Esophagus (tissue), 2 donors: ENCODE measurements at regions not wholly inside any gene's neighbourhood (a gene's known extent, or its start where the extent isn't known, plus 50 kb on each side); places are given as distances from the start of the nearest gene placed in this dataset.

Experiments
- H3K27ac ChIP-seq, 2 donors: one replicate each; pipeline ENCODE4 v1.5.1; 2013; ENCODE audit warnings: low read depth in 2 of 2, mild to moderate bottlenecking in 2 of 2, inconsistent platforms in 1 of 2, low read length in 1 of 2, moderate library complexity in 1 of 2
- H3K27me3 ChIP-seq, 2 donors: one replicate each; pipeline ENCODE4 v1.6.1; 2013; ENCODE audit warnings: low read length in 2 of 2, control low read depth in 1 of 2, mild to moderate bottlenecking in 1 of 2; ENCODE audit not compliant: insufficient read depth in 2 of 2, control insufficient read depth in 1 of 2
- H3K36me3 ChIP-seq, 2 donors: one replicate each; pipeline ENCODE4 v1.6.1; 2013; ENCODE audit warnings: low read length in 1 of 2; ENCODE audit not compliant: control insufficient read depth in 2 of 2, insufficient read depth in 2 of 2
- H3K4me1 ChIP-seq, 2 donors: one replicate each; pipeline ENCODE4 v1.6.1; 2013; ENCODE audit warnings: low read length in 1 of 2; ENCODE audit not compliant: control insufficient read depth in 2 of 2, insufficient read depth in 2 of 2
- H3K4me3 ChIP-seq, 2 donors: one replicate each; pipeline ENCODE4 v1.5.1; 2013; ENCODE audit warnings: low read length in 2 of 2, mild to moderate bottlenecking in 2 of 2, low read depth in 1 of 2, moderate library complexity in 1 of 2
- H3K9me3 ChIP-seq, 2 donors: one replicate each; pipeline ENCODE4 v1.6.1; 2013; ENCODE audit warnings: mild to moderate bottlenecking in 2 of 2, low read depth in 1 of 2, low read length in 1 of 2, moderate library complexity in 1 of 2; ENCODE audit not compliant: control insufficient read depth in 2 of 2, insufficient read depth in 1 of 2
- WGBS, 2 donors: extraction: QIAGEN DNeasy Blood & Tissue Kit; methylation state at CpG; one replicate each; pipeline ENCODE4 v1.1.7; 2013; 5-methylcytosine and 5-hydroxymethylcytosine counted together
- donor health status: healthy with polysubstance abuse.
- donor health status: Bipolar disorder and iron deficiency.

- H3K27ac ChIP-seq: no peak overlapping the region
- H3K4me1 ChIP-seq: no peaks in the 10 kb centered on the region
- no peaks in the 10 kb centered on the region for H3K27me3 ChIP-seq
- H3K9me3 ChIP-seq: no peaks in the 10 kb centered on the region
- H3K4me3 ChIP-seq: no peak overlapping the region
- 67 to 73% methylated on average over 5 of the region's 5 CpGs for WGBS, 2 donors
- H3K36me3 ChIP-seq: no peaks in the 10 kb centered on the region
Measured at GRCh38 chr2:22560021-22560420, 825.0 kb upstream of the KLHL29 start.

- H3K27ac ChIP-seq: no peak overlapping the region
- no peaks in the 10 kb centered on the region for H3K36me3 ChIP-seq
- no peak overlapping the region for H3K4me3 ChIP-seq
- 45 to 53% methylated on average over 3 of the region's 3 CpGs for WGBS, 2 donors
- no peaks in the 10 kb centered on the region for H3K4me1 ChIP-seq
- no peaks in the 10 kb centered on the region for H3K27me3 ChIP-seq
- peaks cover 6 to 7% of the 10 kb centered on the region in 2 donors for H3K9me3 ChIP-seq
Measured at GRCh38 chr2:22579341-22579740, 805.6 kb upstream of the KLHL29 start.

GRCh38 chr2:22582107-22582506, 802.9 kb upstream of the KLHL29 start:
- H3K36me3 ChIP-seq: no peaks in the 10 kb centered on the region
- 70 to 77% methylated on average over 3 of the region's 3 CpGs for WGBS, 2 donors
- no peaks in the 10 kb centered on the region for H3K27me3 ChIP-seq
- no peaks in the 10 kb centered on the region for H3K4me1 ChIP-seq
- peaks cover 6 to 7% of the 10 kb centered on the region in 2 donors for H3K9me3 ChIP-seq
- no peak overlapping the region for H3K4me3 ChIP-seq
- no peak overlapping the region for H3K27ac ChIP-seq

- no peaks in the 10 kb centered on the region for H3K36me3 ChIP-seq
- no peak overlapping the region for H3K4me3 ChIP-seq
- peaks cover 0 to 2% of the 10 kb centered on the region in 2 donors for H3K9me3 ChIP-seq
- no peaks in the 10 kb centered on the region for H3K27me3 ChIP-seq
- 49 to 69% methylated on average over 5 of the region's 5 CpGs for WGBS, 2 donors
- no peak overlapping the region for H3K27ac ChIP-seq
- H3K4me1 ChIP-seq: no peaks in the 10 kb centered on the region
Measured at GRCh38 chr2:22596306-22596705, 788.7 kb upstream of the KLHL29 start.

GRCh38 chr2:22600156-22600555, 784.8 kb upstream of the KLHL29 start:
- Histone ChIP-seq H3K4me1 (no peaks in the 10 kb centered on the region), H3K4me3 (no peak overlapping the region), H3K36me3 (no peaks in the 10 kb centered on the region), H3K27ac (no peak overlapping the region), H3K9me3 (peaks cover 0 to 2% of the 10 kb centered on the region in 2 donors), H3K27me3 (no peaks in the 10 kb centered on the region)
- WGBS, 2 donors: 53 to 55% methylated on average over 2 of the region's 2 CpGs

GRCh38 chr2:22600999-22601398, 784.0 kb upstream of the KLHL29 start:
- Histone ChIP-seq H3K4me3 (no peak overlapping the region), H3K4me1 (no peaks in the 10 kb centered on the region), H3K36me3 (no peaks in the 10 kb centered on the region), H3K9me3 (peaks cover 0 to 2% of the 10 kb centered on the region in 2 donors), H3K27me3 (no peaks in the 10 kb centered on the region), H3K27ac (no peak overlapping the region)
- 38 to 54% methylated on average over 1 of the region's 1 CpG for WGBS, 2 donors

GRCh38 chr2:22604136-22604535, 780.8 kb upstream of the KLHL29 start:
- Histone ChIP-seq H3K4me1 (no peaks in the 10 kb centered on the region), H3K36me3 (no peaks in the 10 kb centered on the region), H3K27ac (no peak overlapping the region), H3K4me3 (no peak overlapping the region), H3K27me3 (no peaks in the 10 kb centered on the region), H3K9me3 (no peaks in the 10 kb centered on the region)
- WGBS, 2 donors: 80 to 81% methylated on average over 4 of the region's 4 CpGs

- no peaks in the 10 kb centered on the region for H3K36me3 ChIP-seq
- H3K27ac ChIP-seq: no peak overlapping the region
- H3K9me3 ChIP-seq: no peaks in the 10 kb centered on the region
- no peaks in the 10 kb centered on the region for H3K27me3 ChIP-seq
- WGBS, 2 donors: 75 to 93% methylated on average over 3 of the region's 3 CpGs
- H3K4me1 ChIP-seq: no peaks in the 10 kb centered on the region
- no peak overlapping the region for H3K4me3 ChIP-seq
Measured at GRCh38 chr2:22616031-22616430, 768.9 kb upstream of the KLHL29 start.

- H3K9me3 ChIP-seq: no peaks in the 10 kb centered on the region
- 70% methylated on average over 3 of the region's 3 CpGs for WGBS, 2 donors
- H3K4me1 ChIP-seq: no peaks in the 10 kb centered on the region
- H3K27me3 ChIP-seq: no peaks in the 10 kb centered on the region
- H3K36me3 ChIP-seq: no peaks in the 10 kb centered on the region
- no peak overlapping the region for H3K27ac ChIP-seq
- no peak overlapping the region for H3K4me3 ChIP-seq
Measured at GRCh38 chr2:22623620-22624019, 761.4 kb upstream of the KLHL29 start.

- Histone ChIP-seq H3K27ac (no peak overlapping the region), H3K27me3 (no peaks in the 10 kb centered on the region), H3K36me3 (no peaks in the 10 kb centered on the region), H3K9me3 (no peaks in the 10 kb centered on the region), H3K4me1 (no peaks in the 10 kb centered on the region), H3K4me3 (no peak overlapping the region)
- WGBS, 2 donors: 48 to 52% methylated on average over 2 of the region's 2 CpGs
Measured at GRCh38 chr2:22626621-22627020, 758.4 kb upstream of the KLHL29 start.
